ENCODE measurements at regions not wholly inside any gene's neighbourhood (a gene's known extent, or its start where the extent isn't known, plus 50 kb on each side); places are given as distances from the start of the nearest gene placed in this dataset.

DNA sequence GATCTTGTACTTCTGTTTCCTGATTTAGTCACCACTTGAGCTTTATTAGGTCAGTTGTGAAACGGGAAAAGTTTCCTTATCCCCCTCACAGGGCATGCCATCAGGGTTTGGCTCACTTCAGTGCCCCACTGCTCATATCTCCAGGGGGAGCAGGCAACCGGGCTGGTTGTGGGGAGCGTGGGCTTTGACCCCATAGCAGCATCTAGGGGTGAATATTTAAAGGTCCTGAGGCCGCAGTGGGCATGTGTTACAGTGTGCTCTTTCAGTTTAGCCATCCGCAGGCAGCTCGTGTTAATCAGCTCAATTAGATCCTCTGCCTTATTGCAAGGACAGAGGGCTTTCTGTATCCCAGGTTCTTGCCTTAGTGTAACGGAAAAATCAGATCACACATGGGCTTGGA, 71.9 kb downstream of the MRPL46 start:
- TF ChIP-seq, protein P1, sequence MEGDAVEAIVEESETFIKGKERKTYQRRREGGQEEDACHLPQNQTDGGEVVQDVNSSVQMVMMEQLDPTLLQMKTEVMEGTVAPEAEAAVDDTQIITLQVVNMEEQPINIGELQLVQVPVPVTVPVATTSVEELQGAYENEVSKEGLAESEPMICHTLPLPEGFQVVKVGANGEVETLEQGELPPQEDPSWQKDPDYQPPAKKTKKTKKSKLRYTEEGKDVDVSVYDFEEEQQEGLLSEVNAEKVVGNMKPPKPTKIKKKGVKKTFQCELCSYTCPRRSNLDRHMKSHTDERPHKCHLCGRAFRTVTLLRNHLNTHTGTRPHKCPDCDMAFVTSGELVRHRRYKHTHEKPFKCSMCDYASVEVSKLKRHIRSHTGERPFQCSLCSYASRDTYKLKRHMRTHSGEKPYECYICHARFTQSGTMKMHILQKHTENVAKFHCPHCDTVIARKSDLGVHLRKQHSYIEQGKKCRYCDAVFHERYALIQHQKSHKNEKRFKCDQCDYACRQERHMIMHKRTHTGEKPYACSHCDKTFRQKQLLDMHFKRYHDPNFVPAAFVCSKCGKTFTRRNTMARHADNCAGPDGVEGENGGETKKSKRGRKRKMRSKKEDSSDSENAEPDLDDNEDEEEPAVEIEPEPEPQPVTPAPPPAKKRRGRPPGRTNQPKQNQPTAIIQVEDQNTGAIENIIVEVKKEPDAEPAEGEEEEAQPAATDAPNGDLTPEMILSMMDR (IDR thresholded peaks at IDR 0.05; ENCODE audit: low read length) = no peak
- no peak for TF ChIP-seq EZH2 (IDR thresholded peaks at IDR 0.05; ENCODE audit: borderline replicate concordance, low read length)
